ENCODE measurements at regions not wholly inside any gene's neighbourhood (a gene's known extent, or its start where the extent isn't known, plus 50 kb on each side); places are given as distances from the start of the nearest gene placed in this dataset.
"Not testable (repeated sequence)": the region's sequence is repeated elsewhere in the genome, so short reads cannot be mapped to it uniquely, and the experiment has no call there.

GRCh38 chr1:230555814-230556213 is 86.5 kb upstream of the COG2 start:
- no peak for DNase-seq

- no peak for DNase-seq
Measured at GRCh38 chr1:230552880-230553279, 89.4 kb upstream of the COG2 start.

GRCh38 chr1:230550945-230551344 is 91.3 kb upstream of the COG2 start:
- not testable (repeated sequence) for DNase-seq

- no peak for DNase-seq
Measured at GRCh38 chr1:230550428-230550827, 91.9 kb upstream of the COG2 start.

- no peak for DNase-seq
Measured at GRCh38 chr1:230549625-230550024, 92.7 kb upstream of the COG2 start.

- DNase-seq = no peak
Measured at GRCh38 chr1:230548997-230549396, 93.3 kb upstream of the COG2 start.

GRCh38 chr1:230548357-230548756 is 93.9 kb upstream of the COG2 start:
- DNase-seq = no peak

- no peak for DNase-seq
Measured at GRCh38 chr1:230545181-230545580, 97.1 kb upstream of the COG2 start.

- DNase-seq = no peak
Measured at GRCh38 chr1:230544758-230545157, 97.5 kb upstream of the COG2 start.

GRCh38 chr1:230543085-230543484 is 99.2 kb upstream of the COG2 start:
- DNase-seq = no peak

GRCh38 chr1:230542681-230543080 is 99.6 kb upstream of the COG2 start:
- no peak for DNase-seq

- no peak for DNase-seq
Measured at GRCh38 chr1:230542054-230542453, 100.2 kb upstream of the COG2 start.

- DNase-seq = no peak
Measured at GRCh38 chr1:230541306-230541705, 101.0 kb upstream of the COG2 start.

- DNase-seq = no peak
Measured at GRCh38 chr1:230540421-230541155, 101.7 kb upstream of the COG2 start.

- no peak for DNase-seq
Measured at GRCh38 chr1:230537456-230537855, 104.8 kb upstream of the COG2 start.

- DNase-seq = no peak
Measured at GRCh38 chr1:230536641-230537155, 105.6 kb upstream of the COG2 start.

- no peak for DNase-seq
Measured at GRCh38 chr1:230534224-230534623, 108.1 kb upstream of the COG2 start.

GRCh38 chr1:230531103-230531502 is 105.0 kb upstream of the PGBD5 start:
- no peak for DNase-seq

- no peak for DNase-seq
Measured at GRCh38 chr1:230519246-230519645, 93.1 kb upstream of the PGBD5 start.

GRCh38 chr1:230518511-230518910 is 92.4 kb upstream of the PGBD5 start:
- no peak for DNase-seq

- DNase-seq = no peak
Measured at GRCh38 chr1:230517786-230518185, 91.7 kb upstream of the PGBD5 start.

GRCh38 chr1:230517326-230517725 is 91.2 kb upstream of the PGBD5 start:
- no peak for DNase-seq

GRCh38 chr1:230516889-230517288 is 90.8 kb upstream of the PGBD5 start:
- no peak for DNase-seq

- DNase-seq = no peak
Measured at GRCh38 chr1:230515451-230516145, 89.5 kb upstream of the PGBD5 start.

Data from AML-193 (cell line).